GM12891 (cell line): ENCODE measurements at regions not wholly inside any gene's neighbourhood (a gene's known extent, or its start where the extent isn't known, plus 50 kb on each side); places are given as distances from the start of the nearest gene placed in this dataset.

ENCODE experiments used
- POLR2A ChIP-seq: IDR thresholded peaks from 2 replicates; pipeline ENCODE4 v1.6.1; 2011; ENCODE audit warnings: low read depth, low read length, control low read depth
- POLR2AphosphoS5 ChIP-seq: IDR thresholded peaks from 2 replicates; pipeline ENCODE4 v1.6.1; 2011; ENCODE audit warnings: low read depth, low read length, control low read depth
- SPI1 ChIP-seq: IDR thresholded peaks from 2 replicates; pipeline ENCODE4 v1.6.1; 2011; ENCODE audit warnings: low read depth, low read length, control low read depth
- TAF1 ChIP-seq: IDR thresholded peaks from 2 replicates; pipeline ENCODE4 v1.6.1; 2011; ENCODE audit warnings: low read depth, low read length, control low read depth

GRCh38 chr12:54711669-54712068 is 63.5 kb upstream of the DCD start:
- TF ChIP-seq POLR2AphosphoS5 (no peak), POLR2A (no peak), TAF1 (no peak), SPI1 (no peak)
